ENCODE measurements at regions not wholly inside any gene's neighbourhood (a gene's known extent, or its start where the extent isn't known, plus 50 kb on each side); places are given as distances from the start of the nearest gene placed in this dataset.
"Not testable (repeated sequence)": the region's sequence is repeated elsewhere in the genome, so short reads cannot be mapped to it uniquely, and the experiment has no call there.

DNA sequence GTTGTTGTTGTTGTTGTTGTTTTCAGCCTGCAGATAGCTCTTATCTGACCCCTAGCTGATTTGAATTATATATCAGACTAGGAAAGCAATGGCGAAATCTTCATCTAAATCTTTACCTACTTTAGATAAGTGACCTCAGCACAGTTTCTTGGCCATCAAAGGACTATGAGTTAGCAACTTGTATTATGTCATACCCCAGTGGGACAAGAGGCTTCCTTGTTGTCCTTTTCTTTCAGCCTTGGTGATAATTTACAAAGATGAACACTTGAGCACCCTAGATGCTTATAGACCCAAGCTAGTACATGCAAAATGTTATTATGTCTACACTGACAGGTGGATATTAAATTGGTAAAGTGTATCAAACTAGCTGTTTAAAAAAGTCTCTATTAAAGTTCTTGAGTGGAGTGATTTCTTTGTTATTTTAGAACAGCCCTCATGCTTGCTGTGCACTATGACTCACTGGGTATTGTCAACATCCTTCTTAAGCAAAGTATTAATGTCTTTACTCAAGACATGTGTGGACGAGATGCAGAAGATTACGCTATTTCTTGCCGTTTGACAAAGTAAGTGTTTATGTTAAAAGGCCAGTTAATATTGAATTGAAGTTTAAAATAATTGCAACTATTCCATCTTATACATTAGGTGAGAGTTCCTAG, 56.6 kb upstream of the ZNF519 start:
- DNase-seq, result not testable (repeated sequence)

Measured in stimulated activated CD4-positive, alpha-beta T cell treated with anti-CD3 and anti-CD28 coated beads, Interleukin-15, amount 100 ng/mL, for 24 hours (primary cell).